ENCODE measurements at regions not wholly inside any gene's neighbourhood (a gene's known extent, or its start where the extent isn't known, plus 50 kb on each side); places are given as distances from the start of the nearest gene placed in this dataset.

GRCh38 chr5:20266066-20266465, 278.1 kb upstream of the CDH18 start:
- FAIRE-seq: no peak

GRCh38 chr5:20262896-20263295, 274.9 kb upstream of the CDH18 start:
- FAIRE-seq: no peak

DNA sequence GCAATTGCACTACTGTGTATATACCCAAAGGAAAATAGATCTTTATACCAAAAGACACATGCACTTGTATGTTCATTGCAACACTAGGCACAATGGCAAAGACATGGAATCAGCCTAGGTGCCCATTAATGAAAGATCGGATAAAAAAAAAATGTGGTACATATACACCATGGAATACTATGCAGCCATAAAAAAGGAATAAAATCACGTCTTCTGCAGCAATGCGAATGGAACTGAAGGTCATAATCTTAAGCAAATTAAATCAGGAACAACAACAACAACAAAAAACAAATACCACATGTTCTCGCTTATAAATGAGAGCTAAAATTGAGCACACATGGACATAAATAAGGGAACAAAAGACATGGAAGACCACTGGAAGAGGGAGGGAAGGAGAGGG, 266.7 kb upstream of the CDH18 start:
- no peak for FAIRE-seq

GRCh38 chr5:20248118-20248517, 260.1 kb upstream of the CDH18 start:
- no peak for FAIRE-seq

DNA sequence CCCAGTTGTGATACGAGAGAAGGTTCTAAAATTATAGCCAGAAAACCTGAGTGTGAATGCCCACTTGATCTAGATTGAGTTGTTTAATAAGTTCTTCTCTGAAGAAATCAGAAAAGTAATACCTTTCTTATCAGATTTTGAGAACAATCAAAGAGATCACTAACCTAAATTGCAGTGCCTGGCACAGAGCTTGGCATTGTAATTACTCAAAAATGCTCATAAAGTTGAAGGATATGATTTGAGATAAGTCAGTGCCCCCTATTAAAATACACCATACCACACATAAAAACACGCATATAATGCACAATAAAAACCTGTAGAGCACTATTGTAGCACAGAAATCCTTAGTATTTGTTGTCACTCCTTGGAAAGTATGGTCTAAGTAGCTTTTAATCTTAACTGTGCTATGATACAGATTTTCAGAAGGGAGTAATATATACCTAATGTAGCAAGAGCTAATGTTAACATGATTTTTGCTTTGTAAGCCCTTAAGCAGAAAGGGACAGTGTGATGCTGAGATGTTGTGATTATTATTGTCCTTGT, 257.5 kb upstream of the CDH18 start:
- no peak for FAIRE-seq

DNA sequence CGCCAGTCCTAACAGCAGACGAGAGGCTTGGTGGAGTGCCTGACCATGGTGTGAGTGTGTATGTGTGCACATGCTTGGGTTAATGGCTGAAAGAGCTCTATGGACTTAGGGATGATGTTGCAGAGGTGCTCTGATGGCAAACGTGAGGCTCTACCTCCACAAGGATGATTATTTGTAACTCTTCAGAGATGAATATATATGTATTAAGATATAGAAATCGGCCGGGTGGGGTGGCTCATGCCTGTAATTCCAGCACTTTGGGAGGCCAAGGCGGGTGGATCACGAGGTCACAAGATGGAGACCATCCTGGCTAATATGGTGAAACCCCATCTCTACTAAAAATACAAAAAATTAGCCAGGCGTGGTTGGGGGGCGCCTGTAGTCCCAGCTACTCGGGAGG, 253.4 kb upstream of the CDH18 start:
- FAIRE-seq: no peak

DNA sequence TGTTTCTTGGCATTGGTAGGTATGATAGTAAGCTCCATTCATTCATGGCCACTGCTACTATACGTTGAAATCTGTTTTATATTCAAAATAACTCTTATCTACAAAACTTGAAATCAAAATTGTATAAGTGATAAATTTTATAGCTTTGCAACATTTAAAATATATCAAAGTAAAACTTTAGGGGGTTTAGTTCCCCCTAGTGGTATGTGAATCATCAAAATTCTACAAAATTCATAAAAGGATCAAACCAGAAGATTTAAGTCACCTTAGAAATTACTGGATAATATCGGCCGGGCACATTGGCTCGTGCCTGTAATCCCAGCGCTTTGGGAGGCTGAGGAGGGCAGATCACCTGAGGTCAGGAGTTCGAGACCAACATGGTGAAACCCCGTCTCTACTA, 243.0 kb upstream of the CDH18 start:
- FAIRE-seq: no peak

DNA sequence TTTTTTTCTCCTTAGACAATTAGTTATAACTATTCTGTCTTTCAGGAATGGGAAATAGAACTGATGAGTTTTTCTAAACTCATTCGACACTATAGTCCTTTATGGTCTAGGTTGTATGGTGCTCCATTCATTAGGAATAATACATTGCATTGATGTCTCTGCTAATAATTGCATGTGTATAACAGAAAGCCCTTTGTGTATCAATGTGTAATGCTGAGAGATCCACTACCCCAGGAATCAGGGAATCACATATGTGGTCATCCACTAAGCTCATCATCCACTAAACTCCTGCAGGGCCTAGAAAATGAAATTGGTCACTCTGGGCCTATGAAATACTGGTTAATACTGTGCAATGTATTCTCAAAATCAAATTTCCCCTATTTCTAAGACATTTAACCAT, 242.0 kb upstream of the CDH18 start:
- no peak for FAIRE-seq

DNA sequence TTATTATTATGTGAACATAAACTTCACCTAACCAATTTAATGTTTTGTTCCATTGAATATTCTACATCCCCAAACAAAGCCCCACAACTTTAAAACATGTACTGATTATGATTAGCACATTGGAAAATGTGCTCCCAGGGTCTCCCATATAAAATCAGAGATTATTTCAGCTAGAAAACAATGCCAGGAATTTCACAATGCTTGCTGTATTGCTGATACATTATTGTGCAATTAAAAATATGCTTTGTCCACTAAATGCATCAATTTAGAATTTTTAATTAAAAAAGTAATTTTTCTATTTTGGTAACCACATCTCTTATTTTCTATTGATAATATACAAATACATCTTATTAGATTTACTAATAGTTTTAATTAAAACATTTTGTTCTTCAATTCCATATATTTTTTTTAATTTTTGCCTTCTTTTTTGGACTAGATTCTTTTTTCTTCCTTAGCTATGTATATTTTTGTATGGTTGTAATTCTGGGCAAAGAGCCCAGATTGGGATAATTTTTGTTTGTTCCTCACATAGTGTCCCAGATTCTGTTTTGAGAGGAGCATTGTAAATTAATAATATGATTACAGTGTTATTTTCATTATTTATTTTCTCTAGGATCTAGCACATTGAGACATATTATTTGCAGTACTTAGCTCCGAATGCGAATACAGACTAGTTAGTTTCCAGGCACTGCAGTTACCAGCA, 241.5 kb upstream of the CDH18 start:
- FAIRE-seq: peak; percentile 45

- FAIRE-seq: no peak
These were observed 237.0 kb upstream of the CDH18 start for GRCh38 chr5:20224966-20225365.

DNA sequence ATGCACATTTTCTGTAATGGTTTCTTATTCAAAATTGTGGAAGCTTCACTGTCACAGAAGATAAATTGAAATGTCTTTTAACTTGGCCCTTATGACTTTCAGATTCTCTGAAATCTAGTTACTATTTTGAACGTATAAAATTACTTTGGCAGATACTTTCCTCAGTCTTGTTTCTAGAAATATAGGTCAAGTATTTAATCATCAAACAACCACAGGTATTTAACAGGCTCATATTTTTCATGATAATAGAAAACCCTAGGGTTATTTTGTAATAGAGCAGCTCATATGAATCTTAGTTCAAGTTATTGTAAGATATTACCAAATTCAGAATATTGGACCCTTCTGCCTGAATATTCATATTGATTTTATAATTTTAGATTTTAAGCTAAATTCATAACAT, 236.0 kb upstream of the CDH18 start:
- FAIRE-seq: peak; percentile 89

- no peak for FAIRE-seq
These were observed 235.5 kb upstream of the CDH18 start for GRCh38 chr5:20223451-20223850.

DNA sequence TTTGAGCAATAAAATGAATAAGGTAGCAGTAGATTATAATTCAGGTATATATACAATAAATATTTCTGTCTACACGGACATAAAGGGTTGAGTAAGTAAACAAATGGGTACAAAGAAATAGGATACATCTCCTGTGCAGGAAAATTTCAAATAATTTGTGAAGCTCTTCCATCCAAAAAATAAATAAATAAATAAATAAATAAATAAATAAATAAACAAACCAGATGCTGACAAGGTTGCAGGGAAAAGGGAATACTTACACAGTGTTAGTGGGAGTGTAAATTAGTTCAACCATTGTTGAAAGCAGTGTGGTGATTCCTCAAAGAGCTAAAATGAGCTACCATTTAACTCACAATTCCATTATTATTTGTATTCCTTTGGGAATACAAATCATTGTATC, 227.3 kb upstream of the CDH18 start:
- no peak for FAIRE-seq

- FAIRE-seq: no peak
These were observed 225.8 kb upstream of the CDH18 start for GRCh38 chr5:20213803-20214202.

DNA sequence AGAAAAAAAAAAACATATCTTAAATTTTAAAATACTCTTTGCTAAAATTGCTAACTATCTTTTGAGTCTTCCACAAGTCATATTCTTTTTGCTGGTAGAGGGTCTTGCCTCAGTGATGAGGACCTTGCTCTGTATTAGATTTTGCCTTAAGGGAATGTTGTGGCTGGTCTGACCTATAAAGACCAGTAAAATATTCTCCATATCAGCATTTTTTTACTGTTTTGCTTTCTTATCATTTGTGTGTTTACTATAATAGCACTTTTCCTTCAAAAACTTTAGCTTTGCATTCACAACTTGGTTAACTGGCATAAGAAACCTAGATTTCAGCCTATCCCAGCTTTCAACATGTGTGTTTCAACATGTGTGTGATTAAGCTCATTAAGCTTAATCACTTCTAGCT, 224.7 kb upstream of the CDH18 start:
- FAIRE-seq: no peak

- no peak for FAIRE-seq
These were observed 178.5 kb upstream of the CDH18 start for GRCh38 chr5:20166456-20166855.

DNA sequence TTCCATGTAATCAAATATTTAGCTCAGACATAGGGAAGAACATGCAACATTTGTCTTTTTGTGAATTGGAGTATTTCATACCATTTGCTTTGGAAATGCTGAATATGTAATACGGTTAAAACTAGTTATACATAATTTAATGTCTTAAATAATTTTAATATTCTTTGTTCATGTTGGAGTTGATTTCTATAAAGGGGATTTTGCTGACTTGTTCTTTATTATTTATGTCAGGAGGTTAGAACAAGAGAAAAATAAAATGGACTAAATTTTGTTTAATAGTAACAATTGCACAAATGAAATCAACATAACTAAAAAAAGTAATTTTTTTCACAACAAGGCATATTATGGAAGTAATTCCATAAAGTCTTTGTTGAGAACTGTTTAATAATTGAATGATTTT, 170.0 kb upstream of the CDH18 start:
- no peak for FAIRE-seq

DNA sequence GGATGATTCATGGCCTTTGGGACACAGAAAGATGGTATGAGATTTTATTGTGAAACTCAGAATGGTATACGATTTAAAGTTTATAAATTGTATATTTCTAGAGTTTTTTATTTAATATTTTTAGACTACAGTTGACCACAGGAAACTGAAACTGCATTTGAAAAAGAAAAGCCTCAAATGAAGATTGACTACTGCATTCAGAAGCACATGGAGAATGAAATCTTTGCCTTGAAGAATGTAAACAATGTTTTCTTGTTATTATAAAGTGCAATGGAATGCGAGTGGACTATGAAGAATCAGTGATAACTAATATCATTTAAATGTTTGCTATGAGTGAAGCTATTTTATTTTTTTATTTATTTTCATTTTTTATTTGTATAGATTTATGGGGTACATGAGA, 169.1 kb upstream of the CDH18 start:
- FAIRE-seq: no peak

DNA sequence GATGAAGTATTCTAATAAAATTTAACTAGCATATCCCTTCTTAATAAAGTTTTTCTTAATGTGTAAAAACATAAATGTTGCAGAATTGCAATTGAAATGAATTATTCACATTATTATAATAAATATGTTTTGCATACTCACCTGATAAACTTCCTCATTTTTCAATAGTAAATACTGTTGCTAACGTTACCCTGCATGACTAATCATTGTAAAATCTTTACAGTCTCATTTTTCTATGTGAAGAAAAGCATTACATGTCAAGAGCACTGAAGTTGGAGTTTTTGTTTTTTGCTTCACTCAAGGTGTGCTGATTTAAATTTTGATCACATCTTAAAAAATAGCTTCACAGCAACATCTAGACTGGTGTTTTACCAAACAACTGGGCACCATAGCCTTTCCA, 157.2 kb upstream of the CDH18 start:
- FAIRE-seq: no peak

DNA sequence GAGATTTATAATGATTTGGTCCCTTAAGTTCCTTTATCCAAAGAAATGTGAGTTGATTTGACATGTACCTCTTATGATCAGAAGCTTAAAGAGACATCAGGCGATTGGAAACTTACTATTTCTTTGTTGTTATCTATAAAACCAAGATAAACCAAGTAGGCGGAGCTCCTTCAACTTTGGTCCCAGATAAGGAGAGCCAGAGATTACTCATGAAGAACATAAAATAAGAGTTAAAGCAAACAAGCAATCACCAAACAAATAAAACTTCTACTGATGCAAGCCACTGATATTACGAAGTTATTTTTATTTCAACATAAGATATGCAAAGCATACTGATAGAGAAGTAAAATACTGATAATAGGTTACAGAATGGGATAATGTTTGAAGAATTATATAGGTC, 141.5 kb upstream of the CDH18 start:
- no peak for FAIRE-seq

- no peak for FAIRE-seq
These were observed 140.3 kb upstream of the CDH18 start for GRCh38 chr5:20128343-20128742.

DNA sequence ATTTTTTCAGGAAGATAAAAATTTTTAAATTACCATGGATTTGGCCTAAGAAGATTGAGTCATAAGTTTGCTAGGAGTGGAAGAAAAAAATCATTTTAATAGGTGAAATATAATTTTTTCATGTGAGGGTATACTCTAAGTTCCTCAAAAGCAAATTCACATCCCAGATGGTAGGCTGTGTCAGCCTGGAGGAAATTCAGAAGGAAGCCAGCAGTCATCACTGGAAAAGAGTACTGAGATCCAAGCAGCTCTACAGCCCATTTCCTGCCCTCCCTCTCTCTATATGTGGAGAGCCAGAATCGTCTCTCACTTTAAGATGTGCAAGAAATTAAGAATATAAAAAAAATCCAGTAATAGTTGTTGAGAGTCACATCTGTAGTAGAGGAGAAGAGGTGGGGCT, 126.5 kb upstream of the CDH18 start:
- no peak for FAIRE-seq

GRCh38 chr5:20113931-20114330, 125.9 kb upstream of the CDH18 start:
- no peak for FAIRE-seq

- FAIRE-seq: no peak
These were observed 125.2 kb upstream of the CDH18 start for GRCh38 chr5:20113031-20113715.

GRCh38 chr5:20109326-20109725, 121.3 kb upstream of the CDH18 start:
- FAIRE-seq: no peak
